ENCODE measurements at regions not wholly inside any gene's neighbourhood (a gene's known extent, or its start where the extent isn't known, plus 50 kb on each side); places are given as distances from the start of the nearest gene placed in this dataset.

GRCh38 chr18:77482190-77483085, 232.8 kb downstream of the GALR1 start:
- no peak for TF ChIP-seq CTCF (conservative IDR thresholded peaks at IDR 0.05; ENCODE audit: low read length)
- no peak overlapping the region for H3K4me3 ChIP-seq (ENCODE audit: low read length)
- DNase-seq (ENCODE audit: low read depth) = no peak

GRCh38 chr18:77486985-77487384, 237.3 kb downstream of the GALR1 start:
- no peak for DNase-seq (ENCODE audit: low read depth)
- H3K4me3 ChIP-seq (ENCODE audit: low read length) = no peak overlapping the region

GRCh38 chr18:77487951-77488740, 238.5 kb downstream of the GALR1 start:
- DNase-seq (ENCODE audit: low read depth) = no peak
- TF ChIP-seq CTCF (conservative IDR thresholded peaks at IDR 0.05; ENCODE audit: low read length) = no peak
- H3K4me3 ChIP-seq (ENCODE audit: low read length) = no peak overlapping the region

More at GRCh38 chr18:77486985-77487384, 237.3 kb downstream of the GALR1 start:
- no peak for TF ChIP-seq CTCF (conservative IDR thresholded peaks at IDR 0.05; ENCODE audit: low read length)

GRCh38 chr18:77495079-77495478, 245.4 kb downstream of the GALR1 start:
- TF ChIP-seq CTCF (conservative IDR thresholded peaks at IDR 0.05; ENCODE audit: low read length) = no peak
- DNase-seq (ENCODE audit: low read depth) = no peak
- H3K4me3 ChIP-seq (ENCODE audit: low read length) = no peak overlapping the region

- H3K4me3 ChIP-seq (ENCODE audit: low read length) = no peak overlapping the region
- no peak for DNase-seq (ENCODE audit: low read depth)
- TF ChIP-seq CTCF (conservative IDR thresholded peaks at IDR 0.05; ENCODE audit: low read length) = no peak
Measured at GRCh38 chr18:77495982-77496690, 246.5 kb downstream of the GALR1 start.

- no peak overlapping the region for H3K4me3 ChIP-seq (ENCODE audit: low read length)
- no peak for TF ChIP-seq CTCF (conservative IDR thresholded peaks at IDR 0.05; ENCODE audit: low read length)
- no peak for DNase-seq (ENCODE audit: low read depth)
Measured at GRCh38 chr18:77501266-77501665, 251.6 kb downstream of the GALR1 start.

Measured in AG10803 (cell line).